Type B pancreatic cell (in vitro differentiated cells): ENCODE measurements at regions not wholly inside any gene's neighbourhood (a gene's known extent, or its start where the extent isn't known, plus 50 kb on each side); places are given as distances from the start of the nearest gene placed in this dataset.

Source experiments
- DNase-seq: peaks from one replicate; pipeline ENCODE4 v3.0.0; 2021; ENCODE audit warnings: mixed read lengths; ENCODE audit not compliant: unreplicated experiment; ENCODE audit errors: extremely low spot score
- H3K27ac Mint-ChIP-seq: 2 replicates; pipeline ENCODE4 v1.8.0; 2021; ENCODE audit warnings: mild to moderate bottlenecking, mixed read lengths
- H3K27me3 Mint-ChIP-seq: 2 replicates; pipeline ENCODE4 v1.8.0; 2021; ENCODE audit warnings: mixed read lengths
- H3K36me3 Mint-ChIP-seq: 2 replicates; pipeline ENCODE4 v1.8.0; 2021; ENCODE audit warnings: mixed read lengths
- H3K4me1 Mint-ChIP-seq: one replicate; pipeline ENCODE4 v1.8.0; 2021; ENCODE audit warnings: mixed read lengths; ENCODE audit not compliant: unreplicated experiment
- H3K4me3 Mint-ChIP-seq: 2 replicates; pipeline ENCODE4 v1.8.0; 2021; ENCODE audit warnings: mild to moderate bottlenecking, mixed read lengths
- H3K9me3 Mint-ChIP-seq: 2 replicates; pipeline ENCODE4 v1.8.0; 2021; ENCODE audit warnings: mixed read lengths
- CTCF ChIP-seq: fragments of 200-600 bp; sonication (generic); conservative IDR thresholded peaks from 2 replicates; pipeline ENCODE4 v1.5.0; 2021; ENCODE audit warnings: antibody characterized with exemption, mild to moderate bottlenecking

DNA sequence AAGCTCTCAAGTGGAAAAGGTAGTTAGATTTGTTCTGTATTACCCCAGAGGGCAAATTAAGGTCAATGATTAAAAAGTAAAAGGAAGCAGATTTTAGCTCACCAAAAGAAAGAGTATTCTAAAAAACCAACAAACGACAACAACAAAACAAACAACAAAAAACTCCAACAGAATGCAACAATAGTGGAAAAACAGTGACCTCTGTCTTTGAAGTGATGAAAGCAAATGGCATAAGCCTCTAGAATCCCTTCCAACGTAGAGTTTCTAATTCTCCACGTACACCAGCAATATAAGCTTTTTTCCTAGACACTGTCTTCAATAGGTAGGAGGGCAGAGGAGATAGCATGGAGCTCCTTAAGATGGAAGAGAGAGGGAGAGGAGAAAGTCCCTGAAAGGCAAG lies 359.1 kb downstream of the TTLL7 start:
- no peak for DNase-seq
- Mint-ChIP-seq H3K4me1 (no peaks in the 10 kb centered on the region), H3K4me3 (no peak overlapping the region), H3K36me3 (no peaks in the 10 kb centered on the region), H3K27me3 (no peaks in the 10 kb centered on the region), H3K27ac (no peak overlapping the region), H3K9me3 (peaks cover 5% of the 10 kb centered on the region)
- TF ChIP-seq CTCF = no peak

GRCh38 chr1:83637586-83637985 lies 361.3 kb downstream of the TTLL7 start:
- Mint-ChIP-seq H3K27me3 (peaks cover 3% of the 10 kb centered on the region), H3K4me3 (no peak overlapping the region), H3K36me3 (no peaks in the 10 kb centered on the region), H3K27ac (no peak overlapping the region), H3K4me1 (no peaks in the 10 kb centered on the region), H3K9me3 (no peaks in the 10 kb centered on the region)
- no peak for DNase-seq
- TF ChIP-seq CTCF = no peak

DNA sequence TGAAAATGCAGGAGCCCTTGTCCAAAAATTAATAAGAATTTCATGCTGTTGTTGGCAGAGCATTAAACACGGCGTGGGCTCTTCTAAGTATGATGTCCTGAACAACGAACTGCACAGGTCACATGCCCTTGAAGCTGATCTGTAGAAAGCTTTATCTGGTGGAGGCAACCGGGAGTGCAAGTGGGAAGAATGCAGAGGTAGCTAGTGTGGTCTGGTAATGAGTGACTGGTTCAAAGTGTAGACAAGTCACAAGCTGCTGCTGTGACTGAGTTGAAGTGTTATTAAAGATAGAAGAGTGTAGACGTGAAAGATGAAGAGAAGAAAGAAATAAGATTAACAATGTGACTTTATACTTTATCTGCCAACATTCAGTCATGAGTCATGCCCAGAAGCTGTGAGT lies 361.9 kb downstream of the TTLL7 start:
- Mint-ChIP-seq H3K4me3 (no peak overlapping the region), H3K9me3 (no peaks in the 10 kb centered on the region), H3K36me3 (no peaks in the 10 kb centered on the region), H3K27me3 (peaks cover 6% of the 10 kb centered on the region), H3K4me1 (no peaks in the 10 kb centered on the region), H3K27ac (no peak overlapping the region)
- no peak for TF ChIP-seq CTCF
- DNase-seq = no peak

- Mint-ChIP-seq H3K4me1 (no peaks in the 10 kb centered on the region), H3K27me3 (peaks cover 14% of the 10 kb centered on the region), H3K27ac (no peak overlapping the region), H3K9me3 (no peaks in the 10 kb centered on the region), H3K4me3 (no peak overlapping the region), H3K36me3 (no peaks in the 10 kb centered on the region)
- no peak for TF ChIP-seq CTCF
- DNase-seq = no peak
Observed at GRCh38 chr1:83632906-83633305, 366.0 kb downstream of the TTLL7 start.

GRCh38 chr1:83631851-83632250 lies 367.1 kb downstream of the TTLL7 start:
- peaks cover 14% of the 10 kb centered on the region for H3K27me3 Mint-ChIP-seq
- H3K4me3 Mint-ChIP-seq = no peak overlapping the region
- H3K36me3 Mint-ChIP-seq = no peaks in the 10 kb centered on the region
- DNase-seq = no peak
- TF ChIP-seq CTCF = no peak
- peaks cover 4% of the 10 kb centered on the region for H3K9me3 Mint-ChIP-seq
- H3K4me1 Mint-ChIP-seq = peaks cover 2% of the 10 kb centered on the region
- H3K27ac Mint-ChIP-seq = no peak overlapping the region

- Mint-ChIP-seq H3K36me3 (no peaks in the 10 kb centered on the region), H3K9me3 (peaks cover 4% of the 10 kb centered on the region), H3K27ac (no peak overlapping the region), H3K4me3 (no peak overlapping the region), H3K4me1 (peaks cover 13% of the 10 kb centered on the region), H3K27me3 (peaks cover 10% of the 10 kb centered on the region)
- no peak for DNase-seq
- no peak for TF ChIP-seq CTCF
Observed at GRCh38 chr1:83627045-83627444, 371.9 kb downstream of the TTLL7 start.
